Panc1 (cell line): ENCODE measurements at regions not wholly inside any gene's neighbourhood (a gene's known extent, or its start where the extent isn't known, plus 50 kb on each side); places are given as distances from the start of the nearest gene placed in this dataset.

ENCODE experiments used
- CTCF ChIP-seq: fragments of 450-650 bp; IDR thresholded peaks from 2 replicates; pipeline ENCODE4 v1.5.1; 2017; ENCODE audit warnings: mild to moderate bottlenecking
- POLR2AphosphoS5 ChIP-seq: IDR thresholded peaks from 2 replicates; pipeline ENCODE4 v1.6.1; 2012; ENCODE audit warnings: mild to moderate bottlenecking, low read depth, low read length, moderate library complexity
- SIN3A ChIP-seq: IDR thresholded peaks from 2 replicates; pipeline ENCODE4 v1.6.1; 2012; ENCODE audit warnings: low read depth, mild to moderate bottlenecking, low read length, moderate library complexity, borderline replicate concordance; ENCODE audit not compliant: insufficient read depth

GRCh38 chr3:110822971-110823370 lies 248.6 kb upstream of the NECTIN3 start:
- TF ChIP-seq CTCF (no peak), POLR2AphosphoS5 (no peak), SIN3A (no peak)
